HCT116 (cell line): ENCODE measurements at regions not wholly inside any gene's neighbourhood (a gene's known extent, or its start where the extent isn't known, plus 50 kb on each side); places are given as distances from the start of the nearest gene placed in this dataset.
"Not testable (repeated sequence)": the region's sequence is repeated elsewhere in the genome, so short reads cannot be mapped to it uniquely, and the experiment has no call there.

Source experiments
- ATAC-seq: fragments of 200-7000 bp; cut with Tn5 transposase; 2 replicates; pipeline ENCODE4 v1.9.1; 2020; ENCODE audit warnings: mild to moderate bottlenecking, moderate library complexity
- BruUV-seq: library from RNA; stranded (reverse); fragments of 400-500 nt; replicated peaks from 2 replicates; lab custom pipeline; 2021; lab: Mats Ljungman, UMichigan
- CTCF ChIA-PET: fragments of 300-600 bp; sonication (Branson Sonifier 250); formaldehyde crosslinking; loops from one replicate; lab custom pipeline; 2021; ENCODE audit warnings: antibody characterized with exemption; lab: Charles Lee
- POLR2A ChIA-PET: fragments of 300-600, 350-600 bp; sonication (Branson Sonifier 250); formaldehyde crosslinking; loops from one replicate; lab custom pipeline; 2021; ENCODE audit warnings: antibody characterized with exemption; lab: Charles Lee
- RAD21 ChIA-PET, 2 experiments: fragments of 300-600 bp; sonication (Branson Sonifier 250); formaldehyde crosslinking; loops; one replicate each; lab custom pipeline; 2023; ENCODE audit warnings: low total read pairs in 2 of 2; ENCODE audit not compliant: uncharacterized antibody in 2 of 2, unreplicated experiment in 2 of 2, low non-redundant PET in 1 of 2; lab: Charles Lee
- DNase-seq: peaks from one replicate; pipeline ENCODE4 v3.0.0-alpha.2; 2010; ENCODE audit warnings: low read depth, low spot score
- H2AFZ ChIP-seq: fragments of 200-600 bp; shearing (Covaris generic), sonication (generic); 2 replicates; pipeline ENCODE4 v1.6.1; 2017; ENCODE audit warnings: low read depth, mixed run types, mixed read lengths, antibody characterized with exemption, low read length; ENCODE audit not compliant: poor library complexity, severe bottlenecking
- H3K27ac ChIP-seq: 2 replicates; pipeline ENCODE4 v1.5.1; 2012; ENCODE audit warnings: low read depth, low read length
- H3K27me3 ChIP-seq: fragments of 200-600 bp; sonication (generic); 2 replicates; pipeline ENCODE4 v1.6.1; 2016; ENCODE audit warnings: mixed run types, low read length, mixed read lengths; ENCODE audit not compliant: insufficient read depth
- H3K36me3 ChIP-seq, 2 experiments: fragments of 200-500 bp in 1 of 2; fragments of 200-600 bp in 1 of 2; sonication (Bioruptor generic) in 1 of 2; sonication (generic) in 1 of 2; 2 replicates each; pipeline versions ENCODE4 v1.5.1 to v1.6.1; 2014 to 2016; ENCODE audit warnings: low read length in 2 of 2, inconsistent platforms in 1 of 2, mixed read lengths in 1 of 2, mixed run types in 1 of 2; ENCODE audit not compliant: insufficient read depth in 2 of 2, control insufficient read depth in 1 of 2
- H3K4me1 ChIP-seq, 2 experiments: fragments of 200-600 bp in 1 of 2; sonication (generic) in 1 of 2; 2 replicates each; pipeline versions ENCODE4 v1.5.1 to v1.6.1; 2012 to 2017; ENCODE audit warnings: low read length in 2 of 2, inconsistent platforms in 1 of 2, mild to moderate bottlenecking in 1 of 2, mixed read lengths in 1 of 2, mixed run types in 1 of 2, moderate library complexity in 1 of 2; ENCODE audit not compliant: insufficient read depth in 2 of 2, control insufficient read depth in 1 of 2
- H3K4me2 ChIP-seq: fragments of 200-600 bp; sonication (generic); 2 replicates; pipeline ENCODE4 v1.6.1; 2017; ENCODE audit warnings: mixed run types, low read length, mixed read lengths
- H3K4me3 ChIP-seq, 2 experiments: fragments of 200-600 bp in 1 of 2; sonication (generic) in 1 of 2; replicated peaks in 1 of 2; 2 replicates each; pipeline ENCODE4 v1.5.1; 2011 to 2016; ENCODE audit warnings: low read length in 2 of 2, control low read depth in 1 of 2, low read depth in 1 of 2, mild to moderate bottlenecking in 1 of 2, mixed read lengths in 1 of 2, mixed run types in 1 of 2
- H3K79me2 ChIP-seq: fragments of 200-600 bp; sonication (generic); 2 replicates; pipeline ENCODE4 v1.6.1; 2017; ENCODE audit warnings: mild to moderate bottlenecking, mixed run types, low read length, moderate library complexity, mixed read lengths; ENCODE audit not compliant: insufficient read depth
- H3K9ac ChIP-seq: fragments of 200-600 bp; sonication (generic); 2 replicates; pipeline ENCODE4 v1.6.1; 2016; ENCODE audit warnings: low read length, mixed read lengths
- H3K9me2 ChIP-seq: fragments of 200-600 bp; sonication (generic), shearing (Covaris generic); 2 replicates; pipeline ENCODE4 v1.6.1; 2017; ENCODE audit warnings: mixed run types, mild to moderate bottlenecking, moderate library complexity; ENCODE audit not compliant: insufficient read depth
- H3K9me3 ChIP-seq, 2 experiments: fragments of 200-500 bp in 1 of 2; fragments of 200-600 bp in 1 of 2; sonication (Bioruptor generic) in 1 of 2; sonication (generic) in 1 of 2; 2 replicates each; pipeline ENCODE4 v1.6.1; 2014 to 2017; ENCODE audit warnings: low read length in 2 of 2, mixed read lengths in 2 of 2, inconsistent platforms in 1 of 2, low read depth in 1 of 2, mild to moderate bottlenecking in 1 of 2, mixed run types in 1 of 2, moderate library complexity in 1 of 2; ENCODE audit not compliant: control insufficient read depth in 1 of 2, insufficient read depth in 1 of 2
- H4K20me1 ChIP-seq: fragments of 200-600 bp; sonication (generic), shearing (Covaris generic); 2 replicates; pipeline ENCODE4 v1.6.1; 2017; ENCODE audit warnings: mixed run types, mild to moderate bottlenecking, moderate library complexity; ENCODE audit not compliant: insufficient read depth
- CBX3 ChIP-seq: IDR thresholded peaks from 2 replicates; pipeline ENCODE4 v1.6.1; 2012; ENCODE audit warnings: low read depth
- CEBPB ChIP-seq: IDR thresholded peaks from 2 replicates; pipeline ENCODE4 v1.6.1; 2012; ENCODE audit warnings: low read depth
- EGR1 ChIP-seq: IDR thresholded peaks from 2 replicates; pipeline ENCODE4 v1.6.1; 2012; ENCODE audit warnings: low read depth
- ELF1 ChIP-seq: IDR thresholded peaks from 2 replicates; pipeline ENCODE4 v1.6.1; 2012; ENCODE audit warnings: low read depth, borderline replicate concordance
- EZH2 ChIP-seq: fragments of 200-600 bp; sonication (generic); IDR thresholded peaks from 2 replicates; pipeline ENCODE4 v1.6.1; 2017; ENCODE audit warnings: antibody characterized with exemption, mixed run types
- EZH2phosphoT487 ChIP-seq: fragments of 200-600 bp; IDR thresholded peaks from 2 replicates; pipeline ENCODE4 v1.6.1; 2018; ENCODE audit warnings: antibody characterized with exemption, borderline replicate concordance
- FOSL1 ChIP-seq: IDR thresholded peaks from 2 replicates; pipeline ENCODE4 v1.6.1; 2012; ENCODE audit warnings: low read depth
- POLR2A ChIP-seq: IDR thresholded peaks from 2 replicates; pipeline ENCODE4 v1.7.0; 2011; ENCODE audit warnings: borderline replicate concordance; ENCODE audit not compliant: insufficient read depth, insufficient read length; ENCODE audit errors: extremely low read depth
- RAD21 ChIP-seq: IDR thresholded peaks from 2 replicates; pipeline ENCODE4 v1.6.1; 2012; ENCODE audit warnings: low read depth, mild to moderate bottlenecking
- SIN3A ChIP-seq: IDR thresholded peaks from 2 replicates; pipeline ENCODE4 v1.6.1; 2012; ENCODE audit warnings: low read depth
- SP1 ChIP-seq: IDR thresholded peaks from 2 replicates; pipeline ENCODE4 v1.6.1; 2012; ENCODE audit warnings: low read depth
- SRF ChIP-seq: IDR thresholded peaks from 2 replicates; pipeline ENCODE4 v1.6.1; 2012; ENCODE audit warnings: low read depth
- TCF7L2 ChIP-seq: IDR thresholded peaks from 2 replicates; pipeline ENCODE4 v1.7.0; 2011; ENCODE audit warnings: borderline replicate concordance, inconsistent platforms; ENCODE audit not compliant: insufficient read depth, insufficient read length; ENCODE audit errors: extremely low read depth
- ZFX ChIP-seq: fragments of 450-650 bp; IDR thresholded peaks from 2 replicates; pipeline ENCODE4 v1.6.1; 2017
- ZNF274 ChIP-seq: fragments of 200-500 bp; sonication (Bioruptor generic); IDR thresholded peaks from 2 replicates; pipeline ENCODE4 v1.6.1; 2014; ENCODE audit warnings: mild to moderate bottlenecking, low read depth, low read length, inconsistent platforms
- intact Hi-C: fragments of 100-400 bp; cut with micrococcal nuclease; formaldehyde crosslinking; loops from 2 replicates; pipeline ENCODE4 v1.10.0; 2022
- TF ChIP-seq, protein P1 (sequence below): IDR thresholded peaks from 2 replicates; pipeline ENCODE4 v1.6.1; 2012; ENCODE audit warnings: low read depth
- TF ChIP-seq, protein P2 (sequence below): IDR thresholded peaks from 2 replicates; pipeline ENCODE4 v1.6.1; 2012

DNA sequence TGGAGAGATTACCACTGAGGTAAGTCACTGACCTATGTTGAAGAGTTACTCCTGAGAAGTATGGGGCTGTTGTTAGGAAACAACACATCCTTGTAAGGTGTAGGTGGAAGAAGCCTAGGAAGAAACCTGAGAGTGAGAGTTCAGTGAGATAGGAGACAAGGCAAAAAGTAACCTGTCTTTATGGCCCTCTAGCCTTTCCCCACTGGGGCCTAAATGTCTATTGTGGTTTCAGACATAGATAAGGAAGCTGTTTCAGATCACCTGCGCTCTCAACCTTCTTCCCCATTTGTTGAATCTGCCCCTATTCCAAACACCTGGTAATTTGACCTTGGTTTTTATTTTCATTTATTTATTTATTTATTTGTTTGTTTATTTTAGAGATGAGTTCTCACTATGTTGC lies 397.1 kb upstream of the RORB start:
- no peak overlapping the region for H3K4me3 ChIP-seq
- no peaks in the 10 kb centered on the region for H3K9me3 ChIP-seq
- DNase-seq, result no peak
- no peaks in the 10 kb centered on the region for H3K4me1 ChIP-seq
- BruUV-seq, result no TSS peak
- H3K36me3 ChIP-seq, result no peaks in the 10 kb centered on the region
- no peak overlapping the region for H3K27ac ChIP-seq
- H3K79me2 ChIP-seq, result no peaks in the 10 kb centered on the region
- no peaks in the 10 kb centered on the region for H3K27me3 ChIP-seq
- TF ChIP-seq FOSL1, result no peak
- no peak for TF ChIP-seq SIN3A
- TF ChIP-seq ZFX, result no peak
- TF ChIP-seq CEBPB, result no peak
- no peak for TF ChIP-seq SP1
- TF ChIP-seq, protein P1, sequence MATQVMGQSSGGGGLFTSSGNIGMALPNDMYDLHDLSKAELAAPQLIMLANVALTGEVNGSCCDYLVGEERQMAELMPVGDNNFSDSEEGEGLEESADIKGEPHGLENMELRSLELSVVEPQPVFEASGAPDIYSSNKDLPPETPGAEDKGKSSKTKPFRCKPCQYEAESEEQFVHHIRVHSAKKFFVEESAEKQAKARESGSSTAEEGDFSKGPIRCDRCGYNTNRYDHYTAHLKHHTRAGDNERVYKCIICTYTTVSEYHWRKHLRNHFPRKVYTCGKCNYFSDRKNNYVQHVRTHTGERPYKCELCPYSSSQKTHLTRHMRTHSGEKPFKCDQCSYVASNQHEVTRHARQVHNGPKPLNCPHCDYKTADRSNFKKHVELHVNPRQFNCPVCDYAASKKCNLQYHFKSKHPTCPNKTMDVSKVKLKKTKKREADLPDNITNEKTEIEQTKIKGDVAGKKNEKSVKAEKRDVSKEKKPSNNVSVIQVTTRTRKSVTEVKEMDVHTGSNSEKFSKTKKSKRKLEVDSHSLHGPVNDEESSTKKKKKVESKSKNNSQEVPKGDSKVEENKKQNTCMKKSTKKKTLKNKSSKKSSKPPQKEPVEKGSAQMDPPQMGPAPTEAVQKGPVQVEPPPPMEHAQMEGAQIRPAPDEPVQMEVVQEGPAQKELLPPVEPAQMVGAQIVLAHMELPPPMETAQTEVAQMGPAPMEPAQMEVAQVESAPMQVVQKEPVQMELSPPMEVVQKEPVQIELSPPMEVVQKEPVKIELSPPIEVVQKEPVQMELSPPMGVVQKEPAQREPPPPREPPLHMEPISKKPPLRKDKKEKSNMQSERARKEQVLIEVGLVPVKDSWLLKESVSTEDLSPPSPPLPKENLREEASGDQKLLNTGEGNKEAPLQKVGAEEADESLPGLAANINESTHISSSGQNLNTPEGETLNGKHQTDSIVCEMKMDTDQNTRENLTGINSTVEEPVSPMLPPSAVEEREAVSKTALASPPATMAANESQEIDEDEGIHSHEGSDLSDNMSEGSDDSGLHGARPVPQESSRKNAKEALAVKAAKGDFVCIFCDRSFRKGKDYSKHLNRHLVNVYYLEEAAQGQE, result no peak
- no peak for TF ChIP-seq EGR1
- TF ChIP-seq, protein P2, sequence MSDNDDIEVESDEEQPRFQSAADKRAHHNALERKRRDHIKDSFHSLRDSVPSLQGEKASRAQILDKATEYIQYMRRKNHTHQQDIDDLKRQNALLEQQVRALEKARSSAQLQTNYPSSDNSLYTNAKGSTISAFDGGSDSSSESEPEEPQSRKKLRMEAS, result no peak
- TF ChIP-seq EZH2, result no peak
- TF ChIP-seq RAD21, result no peak
- no peak for TF ChIP-seq ELF1
- TF ChIP-seq EZH2phosphoT487, result no peak
- TF ChIP-seq POLR2A, result no peak
- no peak for TF ChIP-seq TCF7L2
- TF ChIP-seq ZNF274, result no peak
- no peak for TF ChIP-seq SRF
- no peak for TF ChIP-seq CBX3
- no peaks in the 10 kb centered on the region for H3K9me2 ChIP-seq
- ChIA-PET POLR2A (no interaction called here), CTCF (no interaction called here), RAD21 (no interaction called here)
- no peak for ATAC-seq
- intact Hi-C loops, result no loop called here
- no peaks in the 10 kb centered on the region for H4K20me1 ChIP-seq
- H2AFZ ChIP-seq, result no peak overlapping the region
- H3K4me2 ChIP-seq, result no peak overlapping the region
- no peak overlapping the region for H3K9ac ChIP-seq

DNA sequence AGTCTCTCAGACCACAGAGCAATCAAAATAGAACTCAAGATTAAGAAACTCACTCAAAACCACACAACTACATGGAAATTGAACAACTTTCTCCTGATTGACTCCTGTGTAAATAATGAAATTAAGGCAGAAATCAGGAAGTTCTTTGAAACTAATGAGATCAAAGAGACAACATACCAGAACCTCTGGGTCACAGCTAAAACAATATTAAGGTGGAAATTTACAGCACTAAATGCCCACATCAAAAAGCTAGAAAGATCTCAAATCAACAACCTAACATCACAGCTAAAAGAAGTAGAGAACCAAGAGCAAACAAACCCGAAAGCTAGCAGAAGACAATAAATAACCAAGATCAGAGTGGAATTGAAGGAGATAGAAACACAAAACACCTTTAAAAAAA lies 395.0 kb upstream of the RORB start:
- H3K9me3 ChIP-seq, H3K9ac ChIP-seq, intact Hi-C loops, H3K9me2 ChIP-seq, H3K4me3 ChIP-seq, DNase-seq, H3K4me1 ChIP-seq, H3K4me2 ChIP-seq, H3K36me3 ChIP-seq, POLR2A ChIA-PET, H3K79me2 ChIP-seq, RAD21 ChIA-PET, H3K27ac ChIP-seq, BruUV-seq, H2AFZ ChIP-seq, H4K20me1 ChIP-seq, CTCF ChIA-PET, H3K27me3 ChIP-seq, ATAC-seq: not testable (repeated sequence)
